NCI-H524 (cell line): ENCODE measurements at regions not wholly inside any gene's neighbourhood (a gene's known extent, or its start where the extent isn't known, plus 50 kb on each side); places are given as distances from the start of the nearest gene placed in this dataset.
"Not testable (repeated sequence)": the region's sequence is repeated elsewhere in the genome, so short reads cannot be mapped to it uniquely, and the experiment has no call there.

Experiments
- DNase-seq, 2 experiments: peaks; one replicate each; lab custom pipeline; 2025; lab: John Stamatoyannopoulos, UW

DNA sequence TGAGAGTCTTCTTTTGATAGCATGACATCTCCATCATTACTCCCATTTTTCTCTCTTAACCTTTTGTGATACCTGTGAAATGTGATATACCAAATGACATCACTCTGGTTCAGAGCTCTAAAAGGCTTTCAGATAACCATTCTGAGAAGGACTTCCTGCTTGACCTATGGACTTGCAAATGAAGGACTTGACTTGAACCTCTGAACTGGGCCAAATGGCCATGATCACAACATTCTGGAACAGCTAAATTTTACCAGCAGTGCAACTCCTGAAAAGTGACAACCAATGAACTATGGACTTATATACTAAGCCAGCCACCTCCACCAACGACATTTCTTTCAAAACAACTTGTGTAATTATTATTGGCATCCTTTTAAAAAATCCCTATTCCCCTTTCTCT lies 1085.8 kb upstream of the CITED2 start:
- no peak for DNase-seq

DNA sequence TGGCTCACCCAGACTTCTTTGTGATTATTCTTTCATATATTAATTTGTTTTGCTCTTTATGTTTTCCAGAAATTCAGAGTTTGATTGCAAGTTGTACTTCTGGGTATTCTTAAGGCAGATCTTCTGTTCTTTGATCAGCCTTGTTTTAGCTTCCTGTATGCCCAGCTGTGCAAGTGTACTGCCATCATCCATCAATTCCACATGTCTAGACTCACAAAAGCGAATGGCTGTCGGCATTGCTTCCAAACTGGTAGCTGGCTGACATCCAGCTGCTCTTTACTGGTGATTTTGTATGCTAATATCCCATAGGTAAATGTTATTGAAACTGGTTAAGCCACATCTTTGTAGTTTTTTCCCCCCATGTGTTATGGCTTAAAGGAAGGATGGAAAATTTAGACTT lies 1084.8 kb upstream of the CITED2 start:
- no peak for DNase-seq

DNA sequence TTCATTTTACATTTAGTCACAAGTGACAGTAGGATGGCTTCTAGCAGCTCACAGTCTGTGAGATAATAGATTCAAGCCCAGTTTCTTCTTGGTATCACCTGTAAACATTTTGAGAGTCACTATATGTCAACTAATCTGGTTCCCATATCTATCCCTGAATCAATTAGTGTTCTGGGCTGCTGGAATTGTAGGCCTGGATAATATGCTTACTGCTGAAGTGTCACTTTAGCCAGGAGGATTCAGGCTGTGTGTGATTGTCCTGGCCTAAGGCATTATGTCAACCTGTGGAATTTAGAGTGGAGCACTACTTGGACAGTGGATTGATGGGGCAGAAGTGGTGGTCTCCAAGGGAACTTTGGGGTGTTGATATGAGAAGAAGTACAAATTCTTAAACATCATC lies 1071.8 kb upstream of the CITED2 start:
- DNase-seq, result no peak

DNA sequence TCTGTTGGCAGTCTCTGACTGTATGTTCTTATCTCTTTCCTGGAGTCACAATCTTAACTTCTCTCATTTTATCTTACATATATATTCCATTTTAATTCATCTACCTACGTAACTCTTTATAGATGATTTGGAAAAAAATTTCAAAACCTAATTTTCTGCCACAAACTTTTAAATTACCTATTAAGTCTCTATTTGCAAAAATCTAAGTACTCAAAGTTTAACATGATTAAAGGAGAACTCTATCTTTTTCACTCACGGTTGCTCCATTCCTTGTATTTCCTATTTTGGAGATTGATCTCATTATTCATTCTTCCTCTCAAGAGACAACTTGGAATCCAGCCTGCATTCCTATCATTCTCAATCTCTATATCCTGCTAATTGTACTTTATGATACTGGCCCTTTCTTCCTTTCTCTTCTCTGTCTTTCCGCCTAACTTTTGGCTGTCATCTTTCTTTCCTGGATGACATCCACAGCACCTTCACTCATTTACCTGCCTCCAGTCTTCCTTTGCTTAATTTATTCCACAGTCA lies 1071.1 kb upstream of the CITED2 start:
- no peak for DNase-seq

DNA sequence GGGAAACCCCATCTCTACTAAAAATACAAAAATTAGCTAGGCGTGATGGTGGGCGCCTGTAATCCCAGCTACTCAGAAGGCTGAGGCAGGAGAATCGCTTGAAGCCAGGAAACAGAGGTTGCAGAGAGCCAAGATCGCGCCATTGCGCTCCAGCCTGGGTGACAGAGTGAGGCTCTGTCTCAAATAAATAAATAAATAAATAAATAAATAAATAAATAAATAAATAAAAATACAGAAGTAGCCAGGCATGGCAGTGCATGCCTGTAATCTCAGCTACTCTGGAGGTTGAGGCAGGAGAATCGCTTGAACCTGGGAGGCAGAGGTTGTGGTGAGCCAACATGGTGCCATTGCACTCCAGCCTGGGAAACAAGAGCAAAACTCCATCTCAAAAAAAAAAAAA lies 1068.7 kb upstream of the CITED2 start:
- not testable (repeated sequence) for DNase-seq

DNA sequence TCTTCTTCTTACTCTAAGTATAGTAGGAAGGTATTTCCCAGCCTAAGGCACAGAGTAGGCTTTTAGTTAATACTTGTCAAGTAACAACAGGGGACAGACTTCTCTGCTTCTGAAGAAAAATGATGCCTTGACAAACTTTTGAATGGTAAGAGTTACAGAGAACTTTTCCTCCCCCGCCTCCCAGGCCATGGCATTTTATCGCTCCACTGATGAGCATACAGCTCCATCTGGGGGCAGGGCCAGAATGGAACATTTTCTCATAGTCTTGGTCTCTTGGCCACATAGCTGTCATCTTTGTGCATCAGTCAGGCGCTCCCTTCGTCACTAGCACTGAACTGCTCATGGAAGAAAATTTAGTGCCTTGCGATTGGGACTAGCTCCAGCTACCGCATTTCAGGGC lies 1066.8 kb upstream of the CITED2 start:
- peak; percentile 52 to 73 for DNase-seq

DNA sequence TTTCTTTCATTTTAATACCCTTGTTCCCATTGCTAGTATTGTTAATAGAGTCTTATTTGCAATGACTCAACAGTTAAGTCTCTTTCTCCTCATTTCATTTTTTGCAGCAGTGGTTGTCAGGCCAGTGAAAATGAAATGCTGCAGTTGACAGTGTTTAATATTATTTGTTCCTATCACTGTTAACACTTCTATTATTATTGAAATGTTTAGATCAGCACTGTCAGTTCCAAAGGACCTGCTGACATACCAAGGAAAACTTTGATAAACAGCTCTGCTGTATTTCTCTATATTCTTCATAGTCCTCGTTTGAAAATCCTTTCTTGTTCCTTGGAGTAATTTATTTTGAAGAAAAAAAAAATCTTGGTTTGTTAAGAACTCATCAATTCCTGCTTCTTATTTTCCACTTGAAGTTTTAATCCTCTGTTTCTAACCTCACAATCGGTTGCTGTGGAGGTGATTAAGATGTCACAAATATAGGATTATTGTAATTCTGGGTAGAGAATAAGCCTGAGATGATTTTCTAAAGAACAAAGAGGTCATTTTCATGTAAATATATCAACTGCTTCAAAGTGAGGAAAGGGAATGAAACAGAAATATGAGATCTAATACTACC lies 1065.9 kb upstream of the CITED2 start:
- peak in 1 of 2 experiments; percentile 65 for DNase-seq

DNA sequence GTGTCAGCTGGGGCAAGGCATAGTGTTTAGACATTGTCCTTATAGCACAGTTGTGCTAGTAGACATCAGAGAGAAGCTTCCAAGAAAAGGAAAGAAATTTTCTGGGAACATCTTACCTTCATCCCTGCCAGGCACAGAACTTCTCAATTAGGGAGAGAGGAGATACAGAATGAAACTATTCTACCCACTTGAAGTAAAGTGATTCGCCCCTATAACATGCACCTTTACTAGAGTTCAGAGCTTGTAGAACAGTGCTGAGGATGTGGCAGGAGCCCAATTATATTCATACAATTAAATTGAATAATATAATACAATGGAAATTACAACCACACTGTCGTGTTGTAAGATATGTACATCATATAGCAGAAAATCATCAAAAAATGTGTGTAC lies 1063.9 kb upstream of the CITED2 start:
- DNase-seq, result no peak

DNA sequence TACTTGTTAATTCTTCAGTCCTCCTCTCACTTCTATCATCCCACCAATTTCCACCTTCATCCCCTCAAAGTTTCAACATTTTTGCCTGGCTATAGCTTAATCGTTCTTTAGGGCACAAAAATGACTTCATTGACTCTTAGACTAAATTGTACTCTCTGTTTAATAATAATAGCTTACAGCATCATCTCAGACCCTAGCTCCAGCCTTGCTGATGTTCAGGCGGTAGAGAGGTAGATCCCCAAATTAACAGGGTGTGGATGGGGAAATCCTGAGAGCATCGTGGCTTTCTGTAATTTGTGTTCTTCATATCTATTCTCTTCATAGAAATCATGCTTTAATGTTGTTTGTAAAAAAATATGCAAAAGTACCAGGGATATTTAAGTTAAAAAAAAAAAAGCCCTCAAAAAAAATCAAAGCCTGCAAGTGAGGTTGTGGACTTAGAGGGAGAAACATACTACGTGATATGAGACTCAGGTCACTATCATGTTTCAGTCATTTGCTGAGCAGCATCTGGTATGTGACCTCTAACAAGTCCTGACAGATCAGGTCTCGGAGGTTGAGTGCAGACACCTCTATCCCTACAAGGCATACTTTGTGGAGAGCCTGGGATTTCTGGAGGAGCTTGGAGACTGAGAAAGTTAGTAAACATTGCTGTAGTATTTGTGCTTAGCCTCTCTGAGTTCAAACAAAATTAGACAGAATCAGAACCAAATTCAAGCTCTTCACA lies 1063.3 kb upstream of the CITED2 start:
- DNase-seq, result peak; percentile 54 to 85

DNA sequence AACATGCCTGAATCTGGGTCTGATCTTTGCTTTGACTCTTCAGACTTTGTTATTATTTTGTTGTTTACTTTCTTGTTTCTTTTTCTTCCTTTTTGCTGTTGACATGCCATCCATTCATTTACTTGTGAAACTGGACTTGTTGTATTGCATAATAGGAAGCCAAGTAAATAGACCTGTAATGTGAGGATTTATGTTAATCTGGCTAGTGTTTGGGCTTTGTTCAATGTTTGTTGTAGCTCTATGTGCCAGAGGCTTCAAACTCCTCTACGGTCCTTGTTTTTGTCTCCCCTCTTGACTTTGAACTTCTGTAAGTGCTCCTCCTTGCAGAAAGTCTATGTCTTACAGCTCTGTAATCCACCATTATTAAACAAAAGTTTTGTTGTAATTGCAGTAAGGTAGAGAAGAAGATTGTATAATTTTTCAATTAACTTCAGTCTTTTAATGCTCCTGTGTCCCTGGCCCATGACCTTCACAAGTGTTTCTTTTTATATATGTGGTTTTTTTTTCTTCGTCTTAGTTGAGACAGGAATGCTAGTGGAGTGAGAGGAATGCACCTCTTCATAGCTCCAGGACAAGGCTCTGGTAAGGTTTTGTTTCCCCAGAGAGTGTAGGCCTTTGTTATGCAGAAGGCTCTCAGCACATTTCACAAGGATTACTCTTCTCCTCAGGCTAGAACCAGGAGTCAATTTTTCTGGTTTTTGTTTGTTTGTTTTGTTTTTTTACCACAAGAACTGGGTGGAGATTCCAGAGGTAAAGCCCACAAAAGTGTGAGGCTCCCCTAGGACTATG lies 1061.8 kb upstream of the CITED2 start:
- no peak for DNase-seq

DNA sequence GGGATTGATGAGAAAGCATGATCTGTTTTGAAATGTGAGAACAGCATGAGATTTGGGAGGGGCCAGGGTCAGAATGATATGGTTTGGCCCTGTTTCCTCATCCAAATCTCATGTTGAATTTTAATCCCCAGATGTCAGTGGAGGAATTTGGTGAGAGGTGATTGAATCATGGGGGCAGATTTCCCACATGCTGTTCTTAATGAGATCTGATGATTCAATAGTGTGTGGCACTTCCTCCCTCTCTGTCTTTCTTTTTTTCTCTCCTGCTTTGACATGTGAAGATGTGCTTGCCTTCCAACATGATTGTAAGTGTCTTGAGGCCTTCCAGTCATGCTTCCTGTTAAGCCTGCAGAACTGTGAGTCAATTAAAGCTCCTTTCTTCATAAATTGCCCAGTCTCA lies 1060.3 kb upstream of the CITED2 start:
- peak in 1 of 2 experiments; percentile 31 for DNase-seq

DNA sequence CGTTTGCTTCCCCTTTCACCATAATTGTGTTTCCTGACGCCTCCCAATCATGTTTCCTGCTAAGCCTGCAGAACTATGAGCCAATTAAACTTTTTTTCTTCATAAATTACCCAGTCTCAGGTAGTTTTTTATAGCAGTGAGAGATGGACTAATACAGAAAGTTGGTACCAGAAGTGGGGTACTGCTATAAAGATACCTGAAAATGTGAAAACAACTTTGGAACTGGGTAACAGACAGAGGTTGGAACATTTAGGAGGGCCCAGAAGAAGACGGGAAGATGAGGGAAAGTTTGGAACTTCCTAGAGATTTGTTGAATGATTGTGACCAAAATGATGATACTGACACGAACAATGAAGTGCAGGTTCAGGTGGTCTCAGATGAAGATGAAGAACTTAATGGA lies 1058.6 kb upstream of the CITED2 start:
- no peak for DNase-seq

DNA sequence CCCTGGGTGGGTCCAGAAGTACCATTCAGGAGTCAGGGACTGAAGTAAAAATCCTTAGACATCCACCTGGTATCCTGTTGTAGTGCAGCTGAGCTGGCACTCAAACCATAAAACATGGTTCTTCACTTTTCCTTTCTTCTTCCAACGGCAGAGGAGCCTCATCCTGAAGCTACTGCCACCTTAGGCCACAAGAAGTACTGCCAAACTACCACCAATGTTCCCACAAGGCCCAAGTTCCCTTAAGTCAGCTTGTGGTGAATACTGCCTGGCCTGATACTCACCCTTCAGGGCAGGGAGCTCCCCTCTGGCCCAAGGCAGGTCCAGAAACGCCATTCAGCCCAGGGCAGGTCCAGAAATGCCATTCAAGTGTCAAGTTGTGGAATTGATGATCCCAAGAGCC lies 1053.4 kb upstream of the CITED2 start:
- no peak for DNase-seq

DNA sequence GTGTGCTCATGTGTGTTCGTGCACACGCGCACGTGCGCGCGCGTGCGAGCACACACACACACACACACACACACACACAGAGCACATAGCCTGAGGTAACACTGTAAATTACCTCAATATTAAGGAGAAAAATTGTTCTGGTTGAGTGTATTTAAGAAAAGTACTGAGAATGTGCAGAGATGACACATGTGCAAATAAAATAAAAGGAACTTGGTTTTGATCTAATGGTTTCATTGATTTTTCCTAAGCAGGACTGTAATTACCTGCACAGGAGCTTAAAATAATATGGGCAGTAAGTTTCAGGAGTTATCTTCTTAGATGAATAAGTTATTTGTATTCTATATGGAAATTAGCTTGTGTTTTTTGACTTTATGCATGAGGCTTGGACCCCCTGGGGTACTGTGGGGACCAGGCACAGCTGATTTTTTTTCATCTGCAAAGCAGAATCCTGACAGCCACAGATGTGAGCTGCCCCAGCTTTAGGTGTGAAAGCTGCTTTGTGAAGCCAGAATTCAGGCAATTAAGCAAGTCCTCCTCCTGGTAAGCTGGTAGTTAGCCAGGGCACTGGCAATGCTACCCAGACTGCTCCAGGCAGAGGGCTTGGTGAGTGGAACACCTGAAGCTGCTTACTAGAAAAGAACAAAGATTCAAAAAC lies 1040.6 kb upstream of the CITED2 start:
- peak in 1 of 2 experiments; percentile 34 for DNase-seq

DNA sequence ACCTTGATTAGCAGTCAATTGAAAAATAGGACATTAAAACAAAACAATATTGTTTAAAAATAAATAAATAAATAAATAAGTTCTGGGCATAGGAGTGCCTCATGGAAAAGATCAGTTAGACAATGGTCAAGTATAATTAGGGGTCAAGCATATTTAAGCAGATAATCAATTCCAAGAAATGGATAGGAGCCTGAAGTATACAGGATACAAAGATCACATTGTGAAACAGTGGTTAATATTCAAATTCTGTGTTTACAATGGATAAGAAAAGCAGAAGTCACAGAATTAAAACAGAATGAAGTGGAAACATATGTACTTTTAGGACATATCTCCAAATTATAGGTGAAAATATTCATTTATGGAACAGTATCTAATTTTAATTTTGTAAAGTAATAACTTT lies 1028.6 kb upstream of the CITED2 start:
- no peak for DNase-seq

DNA sequence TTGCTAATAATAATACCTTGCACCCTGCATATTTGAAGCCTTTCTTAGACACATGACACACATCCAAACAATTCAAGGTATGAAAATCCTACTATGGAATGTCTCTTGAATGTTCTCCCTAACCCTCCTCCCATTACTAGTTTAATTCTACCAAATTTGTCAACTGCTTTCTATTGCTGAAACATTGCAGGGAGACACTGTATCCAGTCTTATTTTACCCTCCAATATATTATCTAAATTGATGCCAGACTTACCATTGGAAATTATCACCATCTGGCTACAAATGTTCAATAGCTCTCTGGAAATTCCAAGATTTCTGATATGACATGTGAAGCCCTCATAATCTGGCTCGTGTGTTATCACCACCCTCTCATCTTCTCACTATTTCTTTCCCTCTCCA lies 1027.3 kb upstream of the CITED2 start:
- DNase-seq, result peak in 1 of 2 experiments; percentile 32

DNA sequence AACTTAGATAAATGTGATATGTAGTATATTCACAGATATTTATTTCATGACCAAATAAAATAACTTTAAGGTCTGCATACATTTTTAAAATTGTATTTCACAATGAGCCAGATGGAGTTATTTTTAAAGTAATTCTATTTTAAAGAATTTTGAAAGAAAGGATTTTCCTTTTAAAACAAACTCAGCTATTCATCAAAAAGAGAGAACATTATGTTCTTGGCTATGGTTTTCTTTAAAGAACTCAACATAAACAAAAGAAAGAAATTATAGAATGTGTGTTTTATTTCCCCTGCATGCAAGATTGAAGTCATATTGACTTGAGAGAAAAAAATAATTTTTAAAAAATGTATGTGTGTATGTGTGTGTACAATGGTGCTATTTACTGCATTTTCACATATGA lies 1023.6 kb upstream of the CITED2 start:
- DNase-seq, result no peak

DNA sequence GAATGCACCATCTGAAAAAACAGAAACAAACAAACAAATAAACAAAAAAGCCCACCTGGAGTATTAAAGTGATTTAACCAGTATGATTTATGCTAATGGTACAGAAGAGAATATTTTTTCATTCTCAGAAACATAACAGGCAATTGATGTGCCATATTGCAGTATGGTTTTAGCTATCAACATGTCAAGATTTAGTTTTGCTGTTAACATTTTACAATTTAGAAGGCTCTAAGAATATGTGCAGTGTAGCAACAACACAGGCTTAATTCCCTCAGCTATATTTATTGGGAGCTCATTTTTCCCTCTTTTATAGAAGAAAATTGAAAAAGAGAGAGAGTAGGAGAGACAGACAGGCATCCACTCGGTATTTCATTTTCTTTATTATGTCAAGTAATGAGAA lies 1022.7 kb upstream of the CITED2 start:
- no peak for DNase-seq

DNA sequence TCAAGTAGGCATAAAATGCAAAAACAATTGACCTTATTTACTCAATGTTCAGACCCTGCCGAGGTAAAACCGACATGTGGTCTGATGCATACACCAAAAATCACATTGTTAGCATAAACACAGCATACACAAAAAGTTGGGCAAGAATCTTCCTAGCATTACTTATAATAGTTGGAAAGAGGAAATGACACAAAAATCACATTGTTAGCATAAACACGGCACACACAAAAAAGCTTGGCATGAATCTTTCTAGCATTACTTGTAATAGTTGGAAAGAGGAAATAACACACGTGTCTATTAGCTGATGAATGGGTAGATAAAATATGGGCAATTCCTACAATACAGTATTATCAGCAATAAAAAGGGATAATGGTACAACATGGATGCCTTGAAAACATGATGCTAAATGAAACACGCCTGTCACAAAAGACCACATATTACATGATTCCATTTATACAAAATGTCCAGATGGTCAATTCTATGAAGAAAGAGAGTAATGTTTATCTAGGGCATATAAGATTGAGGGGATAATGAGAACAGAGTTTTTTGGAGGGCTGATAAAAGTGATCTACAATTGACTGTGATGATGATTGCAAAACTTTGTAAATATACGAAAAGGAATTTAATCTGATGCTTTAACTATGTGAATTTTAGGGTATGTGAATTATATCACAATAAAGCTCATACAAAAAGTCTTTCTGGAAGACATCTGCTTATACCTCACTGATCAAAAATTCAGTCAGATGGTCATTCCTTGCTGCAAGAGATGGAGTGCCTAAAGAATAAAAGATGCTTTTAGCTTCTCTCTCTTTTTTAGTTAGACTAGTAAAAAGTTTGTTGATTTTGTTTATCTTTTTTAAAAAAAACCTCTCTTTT lies 1019.5 kb upstream of the CITED2 start:
- no peak for DNase-seq

DNA sequence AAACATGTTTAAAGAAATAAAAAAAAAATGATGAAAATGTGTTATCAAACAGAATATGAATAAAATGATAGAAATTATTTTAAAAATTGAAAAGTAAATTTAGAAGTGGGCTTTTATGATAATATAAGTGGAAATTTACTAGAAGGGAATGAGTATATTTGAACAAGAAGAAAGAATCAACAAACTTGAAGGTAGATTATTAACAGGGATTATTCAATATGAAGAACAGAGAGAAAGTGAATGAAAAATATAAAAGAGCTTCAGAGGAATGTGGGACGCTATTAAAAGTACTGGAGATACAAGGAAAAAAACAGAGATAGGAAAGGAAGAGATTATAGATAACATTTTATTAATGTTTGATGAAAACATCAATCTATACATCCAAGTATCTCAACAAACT lies 1014.4 kb upstream of the CITED2 start:
- no peak for DNase-seq

DNA sequence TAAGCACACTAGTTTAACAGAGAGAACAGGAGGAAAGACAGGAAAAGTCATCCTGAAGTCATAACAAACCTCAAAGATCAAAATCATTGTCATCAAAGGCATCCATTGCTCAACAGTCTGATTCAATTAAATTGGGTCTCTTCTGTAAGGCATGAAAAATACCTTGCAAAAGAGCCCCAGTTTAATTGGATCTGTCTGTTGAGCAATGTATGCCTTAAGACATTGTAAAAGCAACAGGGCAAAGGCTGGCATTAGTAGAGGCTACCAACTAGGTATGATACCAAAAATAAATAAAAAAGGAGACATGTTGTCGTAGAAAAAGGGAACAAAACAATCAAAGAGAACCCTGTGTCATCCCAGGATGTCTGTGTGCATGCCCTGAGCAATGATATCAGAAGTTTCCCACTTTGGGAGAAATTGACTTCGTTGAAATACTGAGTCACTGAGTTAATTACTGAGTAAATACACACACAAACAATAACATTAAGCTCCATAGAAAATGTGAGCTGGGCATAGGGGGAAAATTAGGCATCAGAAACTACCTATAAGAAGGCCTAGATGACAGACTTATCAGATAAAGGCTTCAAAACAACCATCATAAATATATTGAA lies 1013.8 kb upstream of the CITED2 start:
- no peak for DNase-seq
